Spleen (tissue), 7 donors: ENCODE measurements at regions not wholly inside any gene's neighbourhood (a gene's known extent, or its start where the extent isn't known, plus 50 kb on each side); places are given as distances from the start of the nearest gene placed in this dataset.

ENCODE experiments used
- POLR2A ChIP-seq, 3 donors: fragments of 450-650 bp; IDR thresholded peaks; one replicate each; pipeline ENCODE4 v1.5.1; 2017; ENCODE audit warnings: antibody characterized with exemption in 3 of 3, mild to moderate bottlenecking in 1 of 3
- POLR2AphosphoS5 ChIP-seq, 3 donors: sonication (generic); formaldehyde crosslinking; IDR thresholded peaks; one replicate each; pipeline ENCODE4 v1.5.1; 2017; ENCODE audit warnings: antibody characterized with exemption in 3 of 3
- TF ChIP-seq, protein P1 (sequence below), 11 experiments: fragments of 200-600 bp in 7 of 11; fragments of 450-650 bp in 4 of 11; sonication (generic) in 4 of 11; IDR thresholded peaks in 8 of 11; conservative IDR thresholded peaks in 3 of 11; 1 replicate in 7 of 11; 2 replicates in 4 of 11; pipeline versions ENCODE4 v1.4.0 to v1.8.0; 2016 to 2021; ENCODE audit warnings: antibody characterized with exemption in 11 of 11, inconsistent platforms in 4 of 11, mild to moderate bottlenecking in 1 of 11
- donor health status: DM: no; HTN: no; CAD: no; lungs with moderate emphysema.
- donor health status: DM: no; HTN: no; CAD: no.
- donor health status: DM: no; HTN: no; CAD: no.

- no peak for TF ChIP-seq POLR2A (IDR thresholded peaks at IDR 0.05)
- TF ChIP-seq, protein P1, sequence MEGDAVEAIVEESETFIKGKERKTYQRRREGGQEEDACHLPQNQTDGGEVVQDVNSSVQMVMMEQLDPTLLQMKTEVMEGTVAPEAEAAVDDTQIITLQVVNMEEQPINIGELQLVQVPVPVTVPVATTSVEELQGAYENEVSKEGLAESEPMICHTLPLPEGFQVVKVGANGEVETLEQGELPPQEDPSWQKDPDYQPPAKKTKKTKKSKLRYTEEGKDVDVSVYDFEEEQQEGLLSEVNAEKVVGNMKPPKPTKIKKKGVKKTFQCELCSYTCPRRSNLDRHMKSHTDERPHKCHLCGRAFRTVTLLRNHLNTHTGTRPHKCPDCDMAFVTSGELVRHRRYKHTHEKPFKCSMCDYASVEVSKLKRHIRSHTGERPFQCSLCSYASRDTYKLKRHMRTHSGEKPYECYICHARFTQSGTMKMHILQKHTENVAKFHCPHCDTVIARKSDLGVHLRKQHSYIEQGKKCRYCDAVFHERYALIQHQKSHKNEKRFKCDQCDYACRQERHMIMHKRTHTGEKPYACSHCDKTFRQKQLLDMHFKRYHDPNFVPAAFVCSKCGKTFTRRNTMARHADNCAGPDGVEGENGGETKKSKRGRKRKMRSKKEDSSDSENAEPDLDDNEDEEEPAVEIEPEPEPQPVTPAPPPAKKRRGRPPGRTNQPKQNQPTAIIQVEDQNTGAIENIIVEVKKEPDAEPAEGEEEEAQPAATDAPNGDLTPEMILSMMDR (IDR thresholded peaks at IDR 0.05 in 8 of 11, conservative IDR thresholded peaks at IDR 0.05 in 3 of 11): no peak
- no peak for TF ChIP-seq POLR2AphosphoS5 (IDR thresholded peaks at IDR 0.05)
Observed at GRCh38 chr6:126107475-126108166, 121.3 kb downstream of the TRMT11 start.
